NCI-H748 (cell line): ENCODE measurements at regions not wholly inside any gene's neighbourhood (a gene's known extent, or its start where the extent isn't known, plus 50 kb on each side); places are given as distances from the start of the nearest gene placed in this dataset.
"Not testable (repeated sequence)": the region's sequence is repeated elsewhere in the genome, so short reads cannot be mapped to it uniquely, and the experiment has no call there.

ENCODE experiments used
- DNase-seq: peaks from one replicate; lab custom pipeline; 2025; ENCODE audit not compliant: unreplicated experiment; lab: John Stamatoyannopoulos, UW

- DNase-seq = no peak
Measured at GRCh38 chr3:165521131-165521871, 315.9 kb downstream of the BCHE start.

- DNase-seq = no peak
Measured at GRCh38 chr3:165519687-165520086, 317.5 kb downstream of the BCHE start.

GRCh38 chr3:165518346-165518745 lies 318.9 kb downstream of the BCHE start:
- DNase-seq = no peak

- no peak for DNase-seq
Measured at GRCh38 chr3:165513715-165514701, 317.8 kb upstream of the SLITRK3 start.

- DNase-seq = no peak
Measured at GRCh38 chr3:165507576-165507975, 311.4 kb upstream of the SLITRK3 start.

GRCh38 chr3:165507060-165507459 lies 310.9 kb upstream of the SLITRK3 start:
- DNase-seq = no peak

GRCh38 chr3:165505657-165506056 lies 309.5 kb upstream of the SLITRK3 start:
- no peak for DNase-seq

GRCh38 chr3:165504554-165504953 lies 308.4 kb upstream of the SLITRK3 start:
- DNase-seq = no peak

GRCh38 chr3:165503825-165504224 lies 307.6 kb upstream of the SLITRK3 start:
- DNase-seq = no peak

GRCh38 chr3:165503346-165503745 lies 307.2 kb upstream of the SLITRK3 start:
- no peak for DNase-seq

- peak; percentile 2 for DNase-seq
Measured at GRCh38 chr3:165502707-165503106, 306.5 kb upstream of the SLITRK3 start.

GRCh38 chr3:165498742-165499141 lies 302.6 kb upstream of the SLITRK3 start:
- DNase-seq = not testable (repeated sequence)

GRCh38 chr3:165491487-165491886 lies 295.3 kb upstream of the SLITRK3 start:
- no peak for DNase-seq

- no peak for DNase-seq
Measured at GRCh38 chr3:165476399-165477060, 280.3 kb upstream of the SLITRK3 start.

- DNase-seq = no peak
Measured at GRCh38 chr3:165466856-165467255, 270.7 kb upstream of the SLITRK3 start.

- no peak for DNase-seq
Measured at GRCh38 chr3:165464736-165465135, 268.6 kb upstream of the SLITRK3 start.

GRCh38 chr3:165463531-165463930 lies 267.3 kb upstream of the SLITRK3 start:
- DNase-seq = no peak

GRCh38 chr3:165462636-165463334 lies 266.6 kb upstream of the SLITRK3 start:
- DNase-seq = no peak

- DNase-seq = no peak
Measured at GRCh38 chr3:165459924-165460835, 264.0 kb upstream of the SLITRK3 start.

- no peak for DNase-seq
Measured at GRCh38 chr3:165459111-165459510, 262.9 kb upstream of the SLITRK3 start.
